ENCODE measurements at regions not wholly inside any gene's neighbourhood (a gene's known extent, or its start where the extent isn't known, plus 50 kb on each side); places are given as distances from the start of the nearest gene placed in this dataset.

DNA sequence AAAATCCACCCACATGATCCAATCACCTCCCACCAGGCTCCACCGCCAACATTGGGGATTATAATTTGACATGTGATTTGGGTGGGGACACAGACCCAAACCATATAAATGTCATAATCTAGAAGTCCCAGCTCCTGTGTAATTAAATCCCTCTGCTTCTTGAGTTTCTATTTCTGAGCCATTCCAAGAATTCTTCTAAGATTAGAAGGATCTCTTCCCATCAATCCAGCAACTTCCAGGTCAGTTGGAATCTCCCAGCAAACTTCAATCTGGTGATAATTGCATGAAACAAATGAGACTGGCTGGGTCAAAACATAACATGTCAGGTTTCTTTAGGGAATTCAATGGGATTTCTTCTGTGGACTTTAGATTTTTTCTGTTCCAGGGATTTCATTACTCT is 127.8 kb upstream of the CDH5 start:
- TF ChIP-seq SOX15 (CRISPR knock-in tag; IDR thresholded peaks at IDR 0.05) (no peak), GTF2I (CRISPR knock-in tag; conservative IDR thresholded peaks at IDR 0.05) (no peak), CREM (CRISPR knock-in tag; IDR thresholded peaks at IDR 0.05) (no peak), ELF4 (CRISPR knock-in tag; IDR thresholded peaks at IDR 0.05; ENCODE audit: low read depth) (no peak), JUN (CRISPR knock-in tag; IDR thresholded peaks at IDR 0.05) (no peak)
- TF ChIP-seq, protein P1, sequence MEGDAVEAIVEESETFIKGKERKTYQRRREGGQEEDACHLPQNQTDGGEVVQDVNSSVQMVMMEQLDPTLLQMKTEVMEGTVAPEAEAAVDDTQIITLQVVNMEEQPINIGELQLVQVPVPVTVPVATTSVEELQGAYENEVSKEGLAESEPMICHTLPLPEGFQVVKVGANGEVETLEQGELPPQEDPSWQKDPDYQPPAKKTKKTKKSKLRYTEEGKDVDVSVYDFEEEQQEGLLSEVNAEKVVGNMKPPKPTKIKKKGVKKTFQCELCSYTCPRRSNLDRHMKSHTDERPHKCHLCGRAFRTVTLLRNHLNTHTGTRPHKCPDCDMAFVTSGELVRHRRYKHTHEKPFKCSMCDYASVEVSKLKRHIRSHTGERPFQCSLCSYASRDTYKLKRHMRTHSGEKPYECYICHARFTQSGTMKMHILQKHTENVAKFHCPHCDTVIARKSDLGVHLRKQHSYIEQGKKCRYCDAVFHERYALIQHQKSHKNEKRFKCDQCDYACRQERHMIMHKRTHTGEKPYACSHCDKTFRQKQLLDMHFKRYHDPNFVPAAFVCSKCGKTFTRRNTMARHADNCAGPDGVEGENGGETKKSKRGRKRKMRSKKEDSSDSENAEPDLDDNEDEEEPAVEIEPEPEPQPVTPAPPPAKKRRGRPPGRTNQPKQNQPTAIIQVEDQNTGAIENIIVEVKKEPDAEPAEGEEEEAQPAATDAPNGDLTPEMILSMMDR (IDR thresholded peaks at IDR 0.05): no peak
- TF ChIP-seq, protein P2, sequence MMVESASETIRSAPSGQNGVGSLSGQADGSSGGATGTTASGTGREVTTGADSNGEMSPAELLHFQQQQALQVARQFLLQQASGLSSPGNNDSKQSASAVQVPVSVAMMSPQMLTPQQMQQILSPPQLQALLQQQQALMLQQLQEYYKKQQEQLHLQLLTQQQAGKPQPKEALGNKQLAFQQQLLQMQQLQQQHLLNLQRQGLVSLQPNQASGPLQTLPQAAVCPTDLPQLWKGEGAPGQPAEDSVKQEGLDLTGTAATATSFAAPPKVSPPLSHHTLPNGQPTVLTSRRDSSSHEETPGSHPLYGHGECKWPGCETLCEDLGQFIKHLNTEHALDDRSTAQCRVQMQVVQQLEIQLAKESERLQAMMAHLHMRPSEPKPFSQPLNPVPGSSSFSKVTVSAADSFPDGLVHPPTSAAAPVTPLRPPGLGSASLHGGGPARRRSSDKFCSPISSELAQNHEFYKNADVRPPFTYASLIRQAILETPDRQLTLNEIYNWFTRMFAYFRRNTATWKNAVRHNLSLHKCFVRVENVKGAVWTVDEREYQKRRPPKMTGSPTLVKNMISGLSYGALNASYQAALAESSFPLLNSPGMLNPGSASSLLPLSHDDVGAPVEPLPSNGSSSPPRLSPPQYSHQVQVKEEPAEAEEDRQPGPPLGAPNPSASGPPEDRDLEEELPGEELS (CRISPR knock-in tag; IDR thresholded peaks at IDR 0.05): no peak

Data from WTC11 (cell line).